Sigmoid colon (tissue), 4 donors: ENCODE measurements at regions not wholly inside any gene's neighbourhood (a gene's known extent, or its start where the extent isn't known, plus 50 kb on each side); places are given as distances from the start of the nearest gene placed in this dataset.

ENCODE experiments used
- CTCF ChIP-seq, 4 experiments: fragments of 450-650 bp in 3 of 4; fragments of 200-600 bp in 1 of 4; IDR thresholded peaks; one replicate each; pipeline ENCODE4 v1.5.1; 2016 to 2019; ENCODE audit warnings: antibody characterized with exemption in 4 of 4, mild to moderate bottlenecking in 3 of 4, moderate library complexity in 2 of 4
- EP300 ChIP-seq, 4 donors: sonication (generic); formaldehyde crosslinking; IDR thresholded peaks; one replicate each; pipeline ENCODE4 v1.6.1; 2017; ENCODE audit warnings: antibody characterized with exemption in 4 of 4
- POLR2A ChIP-seq, 2 donors: fragments of 450-650 bp; IDR thresholded peaks; one replicate each; pipeline ENCODE4 v1.6.1; 2016; ENCODE audit warnings: antibody characterized with exemption in 2 of 2, mild to moderate bottlenecking in 2 of 2, moderate library complexity in 2 of 2

GRCh38 chr11:71305041-71305440, 52.7 kb upstream of the SHANK2 start:
- no peak for TF ChIP-seq CTCF (IDR thresholded peaks at IDR 0.05)
- TF ChIP-seq EP300 (IDR thresholded peaks at IDR 0.05) = no peak
- no peak for TF ChIP-seq POLR2A (IDR thresholded peaks at IDR 0.05)
